HCT116 (cell line): ENCODE measurements at regions not wholly inside any gene's neighbourhood (a gene's known extent, or its start where the extent isn't known, plus 50 kb on each side); places are given as distances from the start of the nearest gene placed in this dataset.

ENCODE experiments used
- ATAC-seq: fragments of 200-7000 bp; cut with Tn5 transposase; 2 replicates; pipeline ENCODE4 v1.9.1; 2020; ENCODE audit warnings: mild to moderate bottlenecking, moderate library complexity
- BruUV-seq: library from RNA; stranded (reverse); fragments of 400-500 nt; replicated peaks from 2 replicates; lab custom pipeline; 2021; lab: Mats Ljungman, UMichigan
- CTCF ChIA-PET: fragments of 300-600 bp; sonication (Branson Sonifier 250); formaldehyde crosslinking; loops from one replicate; lab custom pipeline; 2021; ENCODE audit warnings: antibody characterized with exemption; lab: Charles Lee
- POLR2A ChIA-PET: fragments of 300-600, 350-600 bp; sonication (Branson Sonifier 250); formaldehyde crosslinking; loops from one replicate; lab custom pipeline; 2021; ENCODE audit warnings: antibody characterized with exemption; lab: Charles Lee
- RAD21 ChIA-PET, 2 experiments: fragments of 300-600 bp; sonication (Branson Sonifier 250); formaldehyde crosslinking; loops; one replicate each; lab custom pipeline; 2023; ENCODE audit warnings: low total read pairs in 2 of 2; ENCODE audit not compliant: uncharacterized antibody in 2 of 2, unreplicated experiment in 2 of 2, low non-redundant PET in 1 of 2; lab: Charles Lee
- DNase-seq: peaks from one replicate; pipeline ENCODE4 v3.0.0-alpha.2; 2010; ENCODE audit warnings: low read depth, low spot score
- H2AFZ ChIP-seq: fragments of 200-600 bp; shearing (Covaris generic), sonication (generic); 2 replicates; pipeline ENCODE4 v1.6.1; 2017; ENCODE audit warnings: low read depth, mixed run types, mixed read lengths, antibody characterized with exemption, low read length; ENCODE audit not compliant: poor library complexity, severe bottlenecking
- H3K27ac ChIP-seq: 2 replicates; pipeline ENCODE4 v1.5.1; 2012; ENCODE audit warnings: low read depth, low read length
- H3K27me3 ChIP-seq: fragments of 200-600 bp; sonication (generic); 2 replicates; pipeline ENCODE4 v1.6.1; 2016; ENCODE audit warnings: mixed run types, low read length, mixed read lengths; ENCODE audit not compliant: insufficient read depth
- H3K36me3 ChIP-seq, 2 experiments: fragments of 200-500 bp in 1 of 2; fragments of 200-600 bp in 1 of 2; sonication (Bioruptor generic) in 1 of 2; sonication (generic) in 1 of 2; 2 replicates each; pipeline versions ENCODE4 v1.5.1 to v1.6.1; 2014 to 2016; ENCODE audit warnings: low read length in 2 of 2, inconsistent platforms in 1 of 2, mixed read lengths in 1 of 2, mixed run types in 1 of 2; ENCODE audit not compliant: insufficient read depth in 2 of 2, control insufficient read depth in 1 of 2
- H3K4me1 ChIP-seq, 2 experiments: fragments of 200-600 bp in 1 of 2; sonication (generic) in 1 of 2; 2 replicates each; pipeline versions ENCODE4 v1.5.1 to v1.6.1; 2012 to 2017; ENCODE audit warnings: low read length in 2 of 2, inconsistent platforms in 1 of 2, mild to moderate bottlenecking in 1 of 2, mixed read lengths in 1 of 2, mixed run types in 1 of 2, moderate library complexity in 1 of 2; ENCODE audit not compliant: insufficient read depth in 2 of 2, control insufficient read depth in 1 of 2
- H3K4me2 ChIP-seq: fragments of 200-600 bp; sonication (generic); 2 replicates; pipeline ENCODE4 v1.6.1; 2017; ENCODE audit warnings: mixed run types, low read length, mixed read lengths
- H3K4me3 ChIP-seq, 2 experiments: fragments of 200-600 bp in 1 of 2; sonication (generic) in 1 of 2; replicated peaks in 1 of 2; 2 replicates each; pipeline ENCODE4 v1.5.1; 2011 to 2016; ENCODE audit warnings: low read length in 2 of 2, control low read depth in 1 of 2, low read depth in 1 of 2, mild to moderate bottlenecking in 1 of 2, mixed read lengths in 1 of 2, mixed run types in 1 of 2
- H3K79me2 ChIP-seq: fragments of 200-600 bp; sonication (generic); 2 replicates; pipeline ENCODE4 v1.6.1; 2017; ENCODE audit warnings: mild to moderate bottlenecking, mixed run types, low read length, moderate library complexity, mixed read lengths; ENCODE audit not compliant: insufficient read depth
- H3K9ac ChIP-seq: fragments of 200-600 bp; sonication (generic); 2 replicates; pipeline ENCODE4 v1.6.1; 2016; ENCODE audit warnings: low read length, mixed read lengths
- H3K9me2 ChIP-seq: fragments of 200-600 bp; sonication (generic), shearing (Covaris generic); 2 replicates; pipeline ENCODE4 v1.6.1; 2017; ENCODE audit warnings: mixed run types, mild to moderate bottlenecking, moderate library complexity; ENCODE audit not compliant: insufficient read depth
- H3K9me3 ChIP-seq, 2 experiments: fragments of 200-500 bp in 1 of 2; fragments of 200-600 bp in 1 of 2; sonication (Bioruptor generic) in 1 of 2; sonication (generic) in 1 of 2; 2 replicates each; pipeline ENCODE4 v1.6.1; 2014 to 2017; ENCODE audit warnings: low read length in 2 of 2, mixed read lengths in 2 of 2, inconsistent platforms in 1 of 2, low read depth in 1 of 2, mild to moderate bottlenecking in 1 of 2, mixed run types in 1 of 2, moderate library complexity in 1 of 2; ENCODE audit not compliant: control insufficient read depth in 1 of 2, insufficient read depth in 1 of 2
- H4K20me1 ChIP-seq: fragments of 200-600 bp; sonication (generic), shearing (Covaris generic); 2 replicates; pipeline ENCODE4 v1.6.1; 2017; ENCODE audit warnings: mixed run types, mild to moderate bottlenecking, moderate library complexity; ENCODE audit not compliant: insufficient read depth
- CBX3 ChIP-seq: IDR thresholded peaks from 2 replicates; pipeline ENCODE4 v1.6.1; 2012; ENCODE audit warnings: low read depth
- EZH2phosphoT487 ChIP-seq: fragments of 200-600 bp; IDR thresholded peaks from 2 replicates; pipeline ENCODE4 v1.6.1; 2018; ENCODE audit warnings: antibody characterized with exemption, borderline replicate concordance
- FOSL1 ChIP-seq: IDR thresholded peaks from 2 replicates; pipeline ENCODE4 v1.6.1; 2012; ENCODE audit warnings: low read depth
- SRF ChIP-seq: IDR thresholded peaks from 2 replicates; pipeline ENCODE4 v1.6.1; 2012; ENCODE audit warnings: low read depth
- TCF7L2 ChIP-seq: IDR thresholded peaks from 2 replicates; pipeline ENCODE4 v1.7.0; 2011; ENCODE audit warnings: borderline replicate concordance, inconsistent platforms; ENCODE audit not compliant: insufficient read depth, insufficient read length; ENCODE audit errors: extremely low read depth
- ZFX ChIP-seq: fragments of 450-650 bp; IDR thresholded peaks from 2 replicates; pipeline ENCODE4 v1.6.1; 2017
- ZNF274 ChIP-seq: fragments of 200-500 bp; sonication (Bioruptor generic); IDR thresholded peaks from 2 replicates; pipeline ENCODE4 v1.6.1; 2014; ENCODE audit warnings: mild to moderate bottlenecking, low read depth, low read length, inconsistent platforms
- intact Hi-C: fragments of 100-400 bp; cut with micrococcal nuclease; formaldehyde crosslinking; loops from 2 replicates; pipeline ENCODE4 v1.10.0; 2022
- TF ChIP-seq, protein P1 (sequence below): IDR thresholded peaks from 2 replicates; pipeline ENCODE4 v1.6.1; 2012

DNA sequence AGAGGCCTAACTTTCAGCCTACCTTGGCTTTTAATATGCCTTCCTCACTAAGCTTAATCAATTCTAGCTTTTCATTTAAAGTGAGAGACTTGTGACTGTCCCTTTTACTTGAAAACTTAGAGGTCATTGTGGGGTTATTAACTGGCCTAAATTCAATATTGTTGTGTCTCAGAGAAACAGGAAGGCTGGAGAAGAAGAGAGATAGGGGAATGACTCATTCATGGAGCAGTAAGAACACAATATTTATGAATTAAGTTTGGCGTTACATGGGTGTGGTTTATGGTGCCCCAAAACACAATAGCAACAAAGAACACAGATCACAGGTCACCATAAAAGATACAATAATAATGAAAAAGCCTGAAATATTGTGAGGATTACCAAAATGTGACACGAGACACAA lies 612.1 kb downstream of the TBC1D4 start:
- ChIA-PET CTCF (no interaction called here), POLR2A (no interaction called here), RAD21 (no interaction called here)
- Histone ChIP-seq H3K27me3 (no peaks in the 10 kb centered on the region), H4K20me1 (no peaks in the 10 kb centered on the region), H3K4me2 (no peak overlapping the region), H3K9me2 (no peaks in the 10 kb centered on the region), H3K4me1 (no peaks in the 10 kb centered on the region), H3K79me2 (no peaks in the 10 kb centered on the region), H2AFZ (no peak overlapping the region), H3K36me3 (no peaks in the 10 kb centered on the region), H3K9me3 (peaks cover 0 to 4% of the 10 kb centered on the region in 2 experiments; a peak in 2 of 4 replicates), H3K27ac (no peak overlapping the region), H3K9ac (no peak overlapping the region), H3K4me3 (no peak overlapping the region)
- intact Hi-C loops = no loop called here
- no peak for DNase-seq
- BruUV-seq = no TSS peak
- ATAC-seq = no peak
- no peak for TF ChIP-seq SRF
- no peak for TF ChIP-seq ZNF274
- TF ChIP-seq, all 23 proteins: peak for 0

DNA sequence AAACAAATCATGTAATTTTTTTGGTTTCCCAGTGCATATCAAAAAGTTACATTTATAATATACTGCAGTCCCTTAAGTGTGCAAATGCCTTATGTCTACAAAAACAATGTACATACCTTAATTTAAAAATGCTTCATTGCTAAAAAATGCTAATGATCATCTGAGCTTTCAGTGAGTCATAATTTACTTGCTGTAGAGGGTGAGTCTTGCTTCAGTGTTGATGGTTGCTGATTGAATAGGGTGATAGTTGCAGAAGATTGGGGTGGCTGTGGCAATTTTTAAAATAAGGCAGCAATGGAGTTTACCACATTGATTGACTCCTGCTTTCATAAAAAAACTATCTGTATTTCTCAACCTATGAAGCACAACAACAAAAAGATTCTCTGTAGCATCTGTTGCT lies 613.9 kb downstream of the TBC1D4 start:
- Histone ChIP-seq H3K4me1 (no peaks in the 10 kb centered on the region), H3K79me2 (no peaks in the 10 kb centered on the region), H3K9ac (no peak overlapping the region), H3K4me2 (no peak overlapping the region), H3K9me3 (peaks cover 0 to 4% of the 10 kb centered on the region in 2 experiments; a peak in 2 of 4 replicates), H3K4me3 (no peak overlapping the region), H3K9me2 (no peaks in the 10 kb centered on the region), H3K27ac (no peak overlapping the region), H3K27me3 (no peaks in the 10 kb centered on the region), H2AFZ (no peak overlapping the region), H3K36me3 (no peaks in the 10 kb centered on the region), H4K20me1 (no peaks in the 10 kb centered on the region)
- POLR2A ChIA-PET = no interaction called here
- CTCF ChIA-PET = no interaction called here
- intact Hi-C loops = no loop called here
- DNase-seq (no peak), ATAC-seq (no peak)
- TF ChIP-seq CBX3 = no peak
- TF ChIP-seq TCF7L2 = no peak
- TF ChIP-seq, protein P1, sequence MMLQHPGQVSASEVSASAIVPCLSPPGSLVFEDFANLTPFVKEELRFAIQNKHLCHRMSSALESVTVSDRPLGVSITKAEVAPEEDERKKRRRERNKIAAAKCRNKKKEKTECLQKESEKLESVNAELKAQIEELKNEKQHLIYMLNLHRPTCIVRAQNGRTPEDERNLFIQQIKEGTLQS = no peak
- no peak for TF ChIP-seq ZFX
- TF ChIP-seq SRF = no peak
- no peak for TF ChIP-seq FOSL1
- TF ChIP-seq EZH2phosphoT487 = no peak
- BruUV-seq = no TSS peak
- RAD21 ChIA-PET = no interaction called here
